IMR-90 (cell line): ENCODE measurements at regions not wholly inside any gene's neighbourhood (a gene's known extent, or its start where the extent isn't known, plus 50 kb on each side); places are given as distances from the start of the nearest gene placed in this dataset.

Experiments used
- ATAC-seq: fragments of 200-7000 bp; cut with Tn5 transposase; 2 replicates; pipeline ENCODE4 v1.9.1; 2020; ENCODE audit warnings: low read depth, mild to moderate bottlenecking, moderate library complexity
- BruUV-seq: library from RNA; stranded (reverse); fragments of 400-500 nt; replicated peaks from 2 replicates; lab custom pipeline; 2021; lab: Mats Ljungman, UMichigan
- CTCF ChIA-PET: fragments of 300-600 bp; formaldehyde crosslinking; extraction: SDS; loops from one replicate; lab custom pipeline; 2021; ENCODE audit warnings: antibody characterized with exemption; lab: Yijun Ruan, JAX
- POLR2A ChIA-PET: fragments of 300-600 bp; sonication (Branson Sonifier 250); formaldehyde crosslinking; loops from one replicate; lab custom pipeline; 2022; ENCODE audit warnings: antibody characterized with exemption; ENCODE audit not compliant: unreplicated experiment; lab: Charles Lee
- DNase-seq: peaks from one replicate; pipeline ENCODE4 v3.0.0; 2013
- H2AFZ ChIP-seq: replicated peaks from 2 replicates; pipeline ENCODE3; 2013; ENCODE audit warnings: low read length, mild to moderate bottlenecking; ENCODE audit not compliant: poor library complexity
- H2AK5ac ChIP-seq: 2 replicates; pipeline ENCODE4 v1.6.1; 2013; ENCODE audit warnings: low read depth, low read length, inconsistent platforms
- H2AK9ac ChIP-seq: replicated peaks from 2 replicates; pipeline ENCODE3; 2013; ENCODE audit warnings: mild to moderate bottlenecking, low read depth, low read length, moderate library complexity; ENCODE audit not compliant: poor library complexity
- H2BK120ac ChIP-seq: 2 replicates; pipeline ENCODE4 v1.6.1; 2013; ENCODE audit warnings: low read depth, low read length, inconsistent platforms
- H2BK15ac ChIP-seq: 3 replicates; pipeline ENCODE4 v1.6.1; 2013; ENCODE audit warnings: low read depth, low read length, inconsistent platforms
- H2BK20ac ChIP-seq: 2 replicates; pipeline ENCODE4 v1.6.1; 2013; ENCODE audit warnings: low read depth, mild to moderate bottlenecking, inconsistent platforms, low read length, moderate library complexity
- H2BK5ac ChIP-seq: 2 replicates; pipeline ENCODE4 v1.6.1; 2013; ENCODE audit warnings: mild to moderate bottlenecking, low read depth, low read length, inconsistent platforms; ENCODE audit not compliant: poor library complexity, severe bottlenecking
- H3K14ac ChIP-seq: replicated peaks from 2 replicates; pipeline ENCODE4 v1.6.1; 2013; ENCODE audit warnings: low read depth, low read length, inconsistent platforms
- H3K18ac ChIP-seq: 2 replicates; pipeline ENCODE4 v1.6.1; 2013; ENCODE audit warnings: low read depth, low read length, control low read depth
- H3K23ac ChIP-seq: 2 replicates; pipeline ENCODE4 v1.6.1; 2013; ENCODE audit warnings: low read depth, low read length, inconsistent platforms
- H3K27ac ChIP-seq: 2 replicates; pipeline ENCODE4 v1.5.1; 2013; ENCODE audit warnings: mild to moderate bottlenecking, control low read depth, low read length; ENCODE audit not compliant: insufficient read depth
- H3K27me3 ChIP-seq: 2 replicates; pipeline ENCODE4 v1.6.1; 2013; ENCODE audit warnings: low read length; ENCODE audit not compliant: control insufficient read depth, insufficient read depth
- H3K36me3 ChIP-seq: 2 replicates; pipeline ENCODE4 v1.6.1; 2013; ENCODE audit warnings: low read length, mixed read lengths; ENCODE audit not compliant: control insufficient read depth, insufficient read depth
- H3K4ac ChIP-seq: 2 replicates; pipeline ENCODE4 v1.6.1; 2013; ENCODE audit warnings: low read depth, low read length, inconsistent platforms
- H3K4me1 ChIP-seq: 2 replicates; pipeline ENCODE4 v1.6.1; 2013; ENCODE audit warnings: low read length, mixed read lengths; ENCODE audit not compliant: control insufficient read depth, insufficient read depth
- H3K4me2 ChIP-seq: 2 replicates; pipeline ENCODE4 v1.6.1; 2013; ENCODE audit warnings: low read depth, mild to moderate bottlenecking, control low read depth, low read length, moderate library complexity
- H3K4me3 ChIP-seq: 2 replicates; pipeline ENCODE4 v1.5.1; 2013; ENCODE audit warnings: low read depth, mild to moderate bottlenecking, control low read depth, low read length, moderate library complexity; ENCODE audit not compliant: insufficient read depth
- H3K56ac ChIP-seq: 2 replicates; pipeline ENCODE4 v1.6.1; 2013; ENCODE audit warnings: low read length, inconsistent platforms; ENCODE audit not compliant: insufficient read depth; ENCODE audit errors: extremely low read depth
- H3K79me1 ChIP-seq, 2 experiments: 2 replicates each; pipeline ENCODE4 v1.6.1; 2013; ENCODE audit warnings: low read length in 2 of 2, inconsistent platforms in 1 of 2, low read depth in 1 of 2
- H3K9ac ChIP-seq: 2 replicates; pipeline ENCODE4 v1.6.1; 2013; ENCODE audit warnings: low read depth, low read length, control low read depth
- H3K9me1 ChIP-seq: 2 replicates; pipeline ENCODE4 v1.6.1; 2013; ENCODE audit warnings: low read length, inconsistent platforms; ENCODE audit not compliant: insufficient read depth
- H3K9me3 ChIP-seq: 2 replicates; pipeline ENCODE4 v1.6.1; 2013; ENCODE audit warnings: low read length; ENCODE audit not compliant: control insufficient read depth, insufficient read depth
- H4K20me1 ChIP-seq: 2 replicates; pipeline ENCODE4 v1.6.1; 2013; ENCODE audit warnings: low read length, inconsistent platforms; ENCODE audit not compliant: insufficient read depth
- H4K5ac ChIP-seq: 2 replicates; pipeline ENCODE4 v1.6.1; 2013; ENCODE audit warnings: mild to moderate bottlenecking, low read depth, low read length, control low read depth
- H4K8ac ChIP-seq, 2 experiments: 2 replicates each; pipeline ENCODE4 v1.6.1; 2013; ENCODE audit warnings: low read depth in 2 of 2, low read length in 2 of 2, control low read depth in 1 of 2, inconsistent platforms in 1 of 2
- H4K91ac ChIP-seq: 2 replicates; pipeline ENCODE4 v1.6.1; 2013; ENCODE audit warnings: low read depth, low read length, inconsistent platforms; ENCODE audit not compliant: insufficient read depth
- FOS ChIP-seq: fragments of 150-350 bp; IDR thresholded peaks from 2 replicates; pipeline ENCODE4 v1.6.1; 2016; ENCODE audit warnings: low read depth, low read length
- NFE2L2 ChIP-seq: fragments of 150-350 bp; IDR thresholded peaks from 2 replicates; pipeline ENCODE4 v1.6.1; 2016; ENCODE audit warnings: low read depth, mild to moderate bottlenecking, low read length
- RFX5 ChIP-seq: IDR thresholded peaks from 2 replicates; pipeline ENCODE4 v1.8.0; 2012; ENCODE audit warnings: low read depth, mild to moderate bottlenecking, low read length, moderate library complexity
- SMC3 ChIP-seq: fragments of 150-350 bp; IDR thresholded peaks from 2 replicates; pipeline ENCODE4 v1.6.1; 2016; ENCODE audit warnings: low read depth, mild to moderate bottlenecking, antibody characterized with exemption, low read length, moderate library complexity
- WGBS, 2 experiments: methylation state at CpG; one replicate each; pipeline versions ENCODE4 v1.1.5 to v1.1.7; 2013; ENCODE audit warnings: missing lambda C conversion rate in 2 of 2; ENCODE audit not compliant: insufficient read length in 1 of 2; ENCODE audit errors: extremely low coverage in 2 of 2; 5-methylcytosine and 5-hydroxymethylcytosine counted together
- dilution Hi-C: fragments of 300-500 bp; cut with HindIII; formaldehyde crosslinking; loops from one replicate; pipeline ENCODE4 v1.14.3; 2018; ENCODE audit warnings: low sequenced_read_pairs; ENCODE audit not compliant: unreplicated experiment
- in situ Hi-C: fragments of 300-500 bp; cut with MboI; formaldehyde crosslinking; loops from 3 replicates; pipeline ENCODE4 v1.14.3; 2019; ENCODE audit warnings: low sequenced_read_pairs, inconsistent platforms, mixed read lengths
- intact Hi-C: fragments of 100-400 bp; cut with micrococcal nuclease; formaldehyde crosslinking; loops from 2 replicates; pipeline ENCODE4 v1.10.0; 2022

DNA sequence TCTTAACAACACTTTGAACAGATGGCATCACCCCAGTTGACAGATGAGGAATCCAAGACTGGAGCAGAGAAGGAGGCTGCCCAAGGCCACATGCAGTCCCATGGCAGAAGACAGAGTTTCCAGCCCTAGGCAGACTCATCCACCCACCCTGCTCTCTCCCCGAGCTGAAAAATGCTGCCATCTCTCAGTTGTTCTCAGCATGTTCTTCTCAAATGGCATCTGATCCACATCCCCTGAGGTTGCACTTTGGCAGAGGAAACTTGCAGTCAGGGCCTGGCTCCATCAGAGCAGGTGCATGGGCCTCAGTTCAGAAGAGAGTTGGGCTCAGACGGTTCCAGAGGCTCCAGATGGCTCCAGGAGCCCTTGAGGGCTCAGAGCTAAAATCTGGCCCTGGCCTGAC lies 709.4 kb downstream of the MATN1 start:
- dilution Hi-C loops (no loop called here), intact Hi-C loops (no loop called here), in situ Hi-C loops (no loop called here)
- Histone ChIP-seq H3K79me1 (no peaks in the 10 kb centered on the region), H4K91ac (no peak overlapping the region), H3K4me3 (no peak overlapping the region), H2BK15ac (no peak overlapping the region), H3K18ac (no peak overlapping the region), H3K23ac (no peak overlapping the region), H3K27me3 (no peaks in the 10 kb centered on the region; the same call in 1 of the 2 replicates), H2AK9ac (no peak overlapping the region), H3K56ac (no peak overlapping the region), H4K5ac (no peak overlapping the region), H3K9ac (no peak overlapping the region), H4K20me1 (no peaks in the 10 kb centered on the region), H3K4me1 (no peaks in the 10 kb centered on the region), H3K36me3 (no peaks in the 10 kb centered on the region), H2BK120ac (no peak overlapping the region), H2BK5ac (no peak overlapping the region), H3K4me2 (no peak overlapping the region), H3K9me1 (no peaks in the 10 kb centered on the region), H3K27ac (no peak overlapping the region), H2AFZ (no peak overlapping the region), H2BK20ac (no peak overlapping the region), H2AK5ac (no peak overlapping the region), H3K4ac (no peak overlapping the region), H3K9me3 (no peaks in the 10 kb centered on the region), H3K14ac (no peak overlapping the region), H4K8ac (no peak overlapping the region)
- ChIA-PET CTCF (no interaction called here), POLR2A (no interaction called here)
- ATAC-seq (no peak), DNase-seq (no peak)
- no peak for TF ChIP-seq NFE2L2
- TF ChIP-seq FOS = no peak
- no peak for TF ChIP-seq SMC3
- no peak for TF ChIP-seq RFX5
- no TSS peak for BruUV-seq
- 0% methylated on average over 1 of the region's 2 CpGs; no CpG with 5 or more reads in 1 of the 2 experiments for WGBS, 2 experiments
